Panc1 (cell line): ENCODE measurements at regions not wholly inside any gene's neighbourhood (a gene's known extent, or its start where the extent isn't known, plus 50 kb on each side); places are given as distances from the start of the nearest gene placed in this dataset.

Experiments used
- ATAC-seq: fragments of 200-7000 bp; cut with Tn5 transposase; 2 replicates; pipeline ENCODE4 v1.9.1; 2020; ENCODE audit warnings: mild to moderate bottlenecking, moderate library complexity
- BruUV-seq: library from RNA; stranded (reverse); fragments of 400-500 nt; replicated peaks from 2 replicates; lab custom pipeline; 2021; lab: Mats Ljungman, UMichigan
- CTCF ChIA-PET: fragments of 300-600 bp; sonication (Branson Sonifier 250); formaldehyde crosslinking; loops from one replicate; lab custom pipeline; 2022; ENCODE audit warnings: antibody characterized with exemption; lab: Charles Lee
- POLR2A ChIA-PET: fragments of 300-600 bp; sonication (Branson Sonifier 250); formaldehyde crosslinking; loops from one replicate; lab custom pipeline; 2022; ENCODE audit warnings: antibody characterized with exemption; lab: Charles Lee
- DNase-seq: peaks from one replicate; pipeline ENCODE4 v3.0.0-alpha.2; 2010; ENCODE audit warnings: low read depth, low spot score
- H3K27ac ChIP-seq: 2 replicates; pipeline ENCODE4 v1.5.1; 2011; ENCODE audit warnings: mild to moderate bottlenecking, low read length, inconsistent platforms
- H3K27me3 ChIP-seq: fragments of 200-500 bp; sonication (Bioruptor generic); 2 replicates; pipeline ENCODE4 v1.6.0; 2014; ENCODE audit warnings: low read length, inconsistent platforms; ENCODE audit not compliant: control insufficient read depth, insufficient read depth
- H3K36me3 ChIP-seq: fragments of 200-500 bp; sonication (Bioruptor generic); 2 replicates; pipeline ENCODE4 v1.5.1; 2014; ENCODE audit warnings: inconsistent platforms, mild to moderate bottlenecking, low read length, moderate library complexity; ENCODE audit not compliant: control insufficient read depth, insufficient read depth
- H3K4me1 ChIP-seq: 2 replicates; pipeline ENCODE4 v1.5.1; 2011; ENCODE audit warnings: inconsistent platforms, mild to moderate bottlenecking, low read length, moderate library complexity; ENCODE audit not compliant: control insufficient read depth, insufficient read depth
- H3K4me3 ChIP-seq, 2 experiments: 2 replicates each; pipeline ENCODE4 v1.5.1; 2011 to 2012; ENCODE audit warnings: low read depth in 2 of 2, low read length in 2 of 2, mild to moderate bottlenecking in 2 of 2, inconsistent platforms in 1 of 2, moderate library complexity in 1 of 2
- H3K9me3 ChIP-seq: fragments of 200-500 bp; sonication (Bioruptor generic); 2 replicates; pipeline ENCODE4 v1.5.1; 2014; ENCODE audit warnings: low read depth, mild to moderate bottlenecking, inconsistent platforms, low read length, moderate library complexity; ENCODE audit not compliant: control insufficient read depth, insufficient read depth
- CTCF ChIP-seq: fragments of 450-650 bp; IDR thresholded peaks from 2 replicates; pipeline ENCODE4 v1.5.1; 2017; ENCODE audit warnings: mild to moderate bottlenecking
- POLR2AphosphoS5 ChIP-seq: IDR thresholded peaks from 2 replicates; pipeline ENCODE4 v1.6.1; 2012; ENCODE audit warnings: mild to moderate bottlenecking, low read depth, low read length, moderate library complexity
- REST ChIP-seq, 2 experiments: IDR thresholded peaks; 2 replicates each; pipeline ENCODE4 v1.6.1; 2011 to 2012; ENCODE audit warnings: low read depth in 2 of 2, control low read depth in 1 of 2, low read length in 1 of 2, mild to moderate bottlenecking in 1 of 2, moderate library complexity in 1 of 2; ENCODE audit not compliant: insufficient read depth in 1 of 2
- SIN3A ChIP-seq: IDR thresholded peaks from 2 replicates; pipeline ENCODE4 v1.6.1; 2012; ENCODE audit warnings: low read depth, mild to moderate bottlenecking, low read length, moderate library complexity, borderline replicate concordance; ENCODE audit not compliant: insufficient read depth
- TCF7L2 ChIP-seq: IDR thresholded peaks from 2 replicates; pipeline ENCODE4 v1.6.1; 2011; ENCODE audit warnings: mild to moderate bottlenecking, low read depth, low read length, inconsistent platforms
- in situ Hi-C: cut with HindIII; loops from 2 replicates; pipeline ENCODE4 v1.10.0; 2016; ENCODE audit warnings: low sequenced_read_pairs, low pct_unique_long_range_greater_than_20kb
- intact Hi-C: fragments of 100-400 bp; cut with micrococcal nuclease; formaldehyde crosslinking; loops from one replicate; pipeline ENCODE4 v1.10.0; 2022; ENCODE audit not compliant: unreplicated experiment

- no peaks in the 10 kb centered on the region for H3K9me3 ChIP-seq
- ATAC-seq: no peak
- intact Hi-C loops (no loop called here), in situ Hi-C loops (no loop called here)
- no peaks in the 10 kb centered on the region for H3K4me1 ChIP-seq
- CTCF ChIA-PET: interaction anchor here (0.6 kb wide), 1 partner anchor 415 kb away, joined by 3 read pairs; the partner anchor contains the start of gene GULP1
- no peak overlapping the region for H3K27ac ChIP-seq
- H3K36me3 ChIP-seq: no peaks in the 10 kb centered on the region
- DNase-seq: no peak
- POLR2A ChIA-PET: no interaction called here
- no TSS peak for BruUV-seq
- no peak for TF ChIP-seq SIN3A
- no peak for TF ChIP-seq TCF7L2
- no peak for TF ChIP-seq POLR2AphosphoS5
- no peak for TF ChIP-seq REST (IDR thresholded peaks at IDR 0.05; ENCODE audit: insufficient read depth in 1 of 2, low read depth in 2 of 2, low read length in 1 of 2)
- TF ChIP-seq CTCF: no peak
- H3K4me3 ChIP-seq: no peak overlapping the region
- H3K27me3 ChIP-seq: no peaks in the 10 kb centered on the region
Observed at GRCh38 chr2:187876554-187876953, 322.3 kb upstream of the TFPI start.

- no peaks in the 10 kb centered on the region for H3K4me1 ChIP-seq
- TF ChIP-seq REST (IDR thresholded peaks at IDR 0.05; ENCODE audit: insufficient read depth in 1 of 2, low read depth in 2 of 2, low read length in 1 of 2) (no peak), SIN3A (no peak), CTCF (no peak), TCF7L2 (no peak), POLR2AphosphoS5 (no peak)
- no peak overlapping the region for H3K4me3 ChIP-seq
- H3K27me3 ChIP-seq: no peaks in the 10 kb centered on the region
- no peaks in the 10 kb centered on the region for H3K9me3 ChIP-seq
- ChIA-PET POLR2A (no interaction called here), CTCF (no interaction called here)
- no peak overlapping the region for H3K27ac ChIP-seq
- no peak for DNase-seq
- H3K36me3 ChIP-seq: no peaks in the 10 kb centered on the region
- ATAC-seq: no peak
- intact Hi-C loops (no loop called here), in situ Hi-C loops (no loop called here)
- no TSS peak for BruUV-seq
Observed at GRCh38 chr2:187877391-187877790, 323.2 kb upstream of the TFPI start.
